MM.1S (cell line): ENCODE measurements at regions not wholly inside any gene's neighbourhood (a gene's known extent, or its start where the extent isn't known, plus 50 kb on each side); places are given as distances from the start of the nearest gene placed in this dataset.

Experiments
- DNase-seq: peaks from one replicate; pipeline ENCODE4 v3.0.0-alpha.2; 2015
- H2AFZ ChIP-seq: fragments of 300-600 bp; sonication (generic); 2 replicates; pipeline ENCODE4 v1.6.0; 2016; ENCODE audit warnings: antibody characterized with exemption, low read length
- H3F3A ChIP-seq: fragments of 300-600 bp; sonication (generic); 2 replicates; pipeline ENCODE4 v1.6.1; 2016; ENCODE audit warnings: mild to moderate bottlenecking, antibody characterized with exemption, low read length, moderate library complexity, mixed read lengths; ENCODE audit not compliant: insufficient read depth
- H3K27ac ChIP-seq: fragments of 300-600 bp; sonication (generic); 2 replicates; pipeline ENCODE4 v1.5.1; 2016; ENCODE audit warnings: mild to moderate bottlenecking, low read length
- H3K27me3 ChIP-seq: fragments of 300-600 bp; sonication (generic); replicated peaks from 2 replicates; pipeline ENCODE4 v1.6.0; 2016; ENCODE audit warnings: low read length; ENCODE audit not compliant: insufficient read depth
- H3K36me3 ChIP-seq: fragments of 300-600 bp; sonication (generic); replicated peaks from 2 replicates; pipeline ENCODE4 v1.6.1; 2016; ENCODE audit warnings: mild to moderate bottlenecking, low read length, mixed read lengths; ENCODE audit not compliant: insufficient read depth
- H3K4me1 ChIP-seq: fragments of 300-600 bp; sonication (generic); 2 replicates; pipeline ENCODE4 v1.6.1; 2016; ENCODE audit warnings: low read length, mixed read lengths
- H3K4me2 ChIP-seq: fragments of 300-600 bp; sonication (generic); 2 replicates; pipeline ENCODE4 v1.6.0; 2016; ENCODE audit warnings: low read depth, low read length
- H3K4me3 ChIP-seq: fragments of 300-600 bp; sonication (generic); 2 replicates; pipeline ENCODE4 v1.5.1; 2016; ENCODE audit warnings: low read length, mixed read lengths
- H3K79me2 ChIP-seq: fragments of 300-600 bp; sonication (generic); 2 replicates; pipeline ENCODE4 v1.6.1; 2016; ENCODE audit warnings: mixed run types, low read length, mixed read lengths
- H3K9ac ChIP-seq: fragments of 300-600 bp; sonication (generic); 2 replicates; pipeline ENCODE4 v1.6.1; 2016; ENCODE audit warnings: low read length, mixed read lengths
- H3K9me2 ChIP-seq: fragments of 300-600 bp; sonication (generic); replicated peaks from 2 replicates; pipeline ENCODE4 v1.6.1; 2016; ENCODE audit warnings: mild to moderate bottlenecking, low read length, mixed read lengths; ENCODE audit not compliant: insufficient read depth
- H3K9me3 ChIP-seq: fragments of 300-600 bp; sonication (generic); replicated peaks from 2 replicates; pipeline ENCODE4 v1.6.1; 2016; ENCODE audit warnings: mild to moderate bottlenecking, low read length, mixed read lengths; ENCODE audit not compliant: insufficient read depth
- H4K20me1 ChIP-seq: fragments of 300-600 bp; sonication (generic); 2 replicates; pipeline ENCODE4 v1.6.1; 2016; ENCODE audit warnings: mild to moderate bottlenecking, low read length, moderate library complexity, mixed read lengths; ENCODE audit not compliant: insufficient read depth
- CTCF ChIP-seq: fragments of 300-600 bp; sonication (generic); IDR thresholded peaks from 2 replicates; pipeline ENCODE4 v1.5.1; 2016; ENCODE audit warnings: antibody characterized with exemption, low read length, mixed read lengths
- EZH2 ChIP-seq: fragments of 300-600 bp; sonication (generic); optimal IDR thresholded peaks from 2 replicates; pipeline ENCODE3; 2017; ENCODE audit warnings: low read depth, mild to moderate bottlenecking, antibody characterized with exemption, low read length, mixed read lengths
- EZH2phosphoT487 ChIP-seq: fragments of 300-600 bp; sonication (generic); IDR thresholded peaks from 2 replicates; pipeline ENCODE4 v1.6.1; 2018; ENCODE audit warnings: antibody characterized with exemption, low read length

GRCh38 chr17:77465358-77466041 lies 324.7 kb downstream of the SEC14L1 start:
- peak overlapping the region; percentile 62 for H3K4me2 ChIP-seq

DNA sequence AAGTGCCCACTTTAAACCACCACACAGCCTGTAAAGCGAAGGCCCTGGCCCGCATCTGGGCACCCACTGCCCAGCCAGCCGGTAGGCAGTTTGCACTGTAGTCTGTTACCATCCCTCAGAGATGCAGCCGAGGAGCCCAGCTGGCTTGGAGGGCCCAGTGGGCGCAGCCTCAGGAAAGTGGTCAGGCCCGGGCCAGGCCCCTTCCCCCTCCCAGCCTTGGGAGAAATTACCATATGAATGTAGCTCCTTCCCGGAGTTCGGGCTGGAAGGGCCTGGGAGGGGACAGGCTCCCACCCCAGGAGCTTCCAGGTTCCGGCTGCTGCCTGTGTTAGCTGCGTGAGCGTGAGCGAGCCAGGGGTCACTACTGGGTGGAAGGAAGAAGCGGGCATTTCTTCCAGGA lies 325.4 kb downstream of the SEC14L1 start:
- peaks cover 82% of the 10 kb centered on the region for H3K79me2 ChIP-seq
- TF ChIP-seq EZH2 = no peak
- TF ChIP-seq EZH2phosphoT487 = no peak
- no peak for TF ChIP-seq CTCF
- no peak overlapping the region for H2AFZ ChIP-seq
- no peaks in the 10 kb centered on the region for H4K20me1 ChIP-seq
- H3K4me3 ChIP-seq = no peak overlapping the region
- H3K9me3 ChIP-seq = no peaks in the 10 kb centered on the region
- H3K27ac ChIP-seq = peak overlapping the region; percentile 81; the same call in 1 of the 2 replicates
- peak overlapping the region; percentile 62; the same call in 1 of the 2 replicates for H3K4me2 ChIP-seq
- H3K9me2 ChIP-seq = no peaks in the 10 kb centered on the region
- H3K4me1 ChIP-seq = peaks cover 16% of the 10 kb centered on the region
- no peaks in the 10 kb centered on the region for H3K36me3 ChIP-seq
- no peaks in the 10 kb centered on the region for H3K27me3 ChIP-seq
- peak; percentile 5 for DNase-seq
- H3F3A ChIP-seq = peaks cover 12% of the 10 kb centered on the region
- H3K9ac ChIP-seq = peak overlapping the region; percentile 45; the same call in 1 of the 2 replicates

More at GRCh38 chr17:77465358-77466041, 324.7 kb downstream of the SEC14L1 start:
- Histone ChIP-seq H3K27ac (peak overlapping the region; percentile 81), H3K27me3 (no peaks in the 10 kb centered on the region), H2AFZ (no peak overlapping the region), H3K79me2 (peaks cover 78% of the 10 kb centered on the region), H3K9me3 (no peaks in the 10 kb centered on the region), H3F3A (peaks cover 12% of the 10 kb centered on the region), H3K4me3 (peak overlapping the region; percentile 42), H3K9ac (peak overlapping the region; percentile 45), H3K9me2 (no peaks in the 10 kb centered on the region), H4K20me1 (no peaks in the 10 kb centered on the region), H3K36me3 (no peaks in the 10 kb centered on the region), H3K4me1 (peaks cover 15% of the 10 kb centered on the region)
- TF ChIP-seq CTCF = no peak
- no peak for TF ChIP-seq EZH2phosphoT487
- no peak for TF ChIP-seq EZH2
- peak; percentile 85 for DNase-seq

- no peak overlapping the region for H3K4me3 ChIP-seq
- no peaks in the 10 kb centered on the region for H3K27me3 ChIP-seq
- DNase-seq = peak; percentile 2
- TF ChIP-seq CTCF = no peak
- no peak for TF ChIP-seq EZH2phosphoT487
- no peak for TF ChIP-seq EZH2
- H3K9ac ChIP-seq = no peak overlapping the region
- peaks cover 22% of the 10 kb centered on the region for H3K4me1 ChIP-seq
- no peaks in the 10 kb centered on the region for H3K9me2 ChIP-seq
- H3K9me3 ChIP-seq = no peaks in the 10 kb centered on the region
- peaks cover 12% of the 10 kb centered on the region for H3F3A ChIP-seq
- no peak overlapping the region for H3K4me2 ChIP-seq
- peaks cover 82% of the 10 kb centered on the region for H3K79me2 ChIP-seq
- H3K27ac ChIP-seq = peak overlapping the region; percentile 81; the same call in 1 of the 2 replicates
- no peaks in the 10 kb centered on the region for H4K20me1 ChIP-seq
- no peak overlapping the region for H2AFZ ChIP-seq
- H3K36me3 ChIP-seq = no peaks in the 10 kb centered on the region
Observed at GRCh38 chr17:77466596-77467223, 325.9 kb downstream of the SEC14L1 start.
